ENCODE measurements at regions not wholly inside any gene's neighbourhood (a gene's known extent, or its start where the extent isn't known, plus 50 kb on each side); places are given as distances from the start of the nearest gene placed in this dataset.

GRCh38 chr10:43958071-43958432, 309.4 kb upstream of the ZNF32 start:
- H3K27ac Mint-ChIP-seq, result no peak overlapping the region
- no peak overlapping the region for H3K4me3 Mint-ChIP-seq (ENCODE audit: low read depth)
- H3K4me1 Mint-ChIP-seq (ENCODE audit: low read depth), result no peaks in the 10 kb centered on the region
- no peak for TF ChIP-seq CTCF (IDR thresholded peaks at IDR 0.05; ENCODE audit: unreplicated experiment)
- H3K36me3 Mint-ChIP-seq (ENCODE audit: insufficient read depth), result no peaks in the 10 kb centered on the region
- H3K9me3 Mint-ChIP-seq (ENCODE audit: low read depth), result peaks cover 2% of the 10 kb centered on the region
- H3K27me3 Mint-ChIP-seq, result peaks cover 4% of the 10 kb centered on the region
- no peak for DNase-seq (ENCODE audit: low spot score, unreplicated experiment)

GRCh38 chr10:43957267-43958070, 308.8 kb upstream of the ZNF32 start:
- Mint-ChIP-seq H3K4me3 (ENCODE audit: low read depth) (no peak overlapping the region), H3K27ac (no peak overlapping the region), H3K9me3 (ENCODE audit: low read depth) (peaks cover 5% of the 10 kb centered on the region), H3K36me3 (ENCODE audit: insufficient read depth) (no peaks in the 10 kb centered on the region), H3K4me1 (ENCODE audit: low read depth) (no peaks in the 10 kb centered on the region), H3K27me3 (peaks cover 5% of the 10 kb centered on the region)
- no peak for TF ChIP-seq CTCF (IDR thresholded peaks at IDR 0.05; ENCODE audit: unreplicated experiment)
- DNase-seq (ENCODE audit: low spot score, unreplicated experiment), result no peak

GRCh38 chr10:43955978-43956377, 307.3 kb upstream of the ZNF32 start:
- H3K36me3 Mint-ChIP-seq (ENCODE audit: insufficient read depth), result no peaks in the 10 kb centered on the region
- no peak overlapping the region for H3K4me3 Mint-ChIP-seq (ENCODE audit: low read depth)
- H3K4me1 Mint-ChIP-seq (ENCODE audit: low read depth), result no peaks in the 10 kb centered on the region
- peaks cover 5% of the 10 kb centered on the region for H3K9me3 Mint-ChIP-seq (ENCODE audit: low read depth)
- no peak overlapping the region for H3K27ac Mint-ChIP-seq
- H3K27me3 Mint-ChIP-seq, result peaks cover 2% of the 10 kb centered on the region
- no peak for TF ChIP-seq CTCF (IDR thresholded peaks at IDR 0.05; ENCODE audit: unreplicated experiment)
- no peak for DNase-seq (ENCODE audit: low spot score, unreplicated experiment)

GRCh38 chr10:43955002-43955596, 306.4 kb upstream of the ZNF32 start:
- Mint-ChIP-seq H3K4me3 (ENCODE audit: low read depth) (no peak overlapping the region), H3K9me3 (ENCODE audit: low read depth) (peaks cover 8% of the 10 kb centered on the region), H3K4me1 (ENCODE audit: low read depth) (no peaks in the 10 kb centered on the region), H3K36me3 (ENCODE audit: insufficient read depth) (no peaks in the 10 kb centered on the region), H3K27me3 (peaks cover 2% of the 10 kb centered on the region), H3K27ac (no peak overlapping the region)
- DNase-seq (ENCODE audit: low spot score, unreplicated experiment), result no peak
- no peak for TF ChIP-seq CTCF (IDR thresholded peaks at IDR 0.05; ENCODE audit: unreplicated experiment)

DNA sequence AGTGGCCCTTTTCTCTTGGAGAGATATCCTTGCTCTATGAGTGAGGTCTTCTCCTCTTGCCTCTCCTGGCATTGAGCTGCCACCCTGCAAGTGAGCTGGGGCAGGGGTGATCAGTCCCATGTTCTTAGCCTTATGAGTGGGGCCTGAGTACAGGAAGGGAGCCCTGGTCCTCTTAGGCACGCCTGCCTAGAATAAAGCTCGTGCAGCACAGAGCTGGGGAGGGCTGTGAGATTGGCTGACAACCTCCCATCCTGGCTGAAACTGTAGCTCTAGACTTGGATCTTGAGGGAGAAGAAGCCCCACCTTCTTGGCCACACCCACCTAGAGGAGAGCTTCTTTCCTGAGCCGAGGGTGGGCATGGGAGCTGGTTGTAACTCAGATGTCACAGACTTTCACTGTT, 305.0 kb upstream of the ZNF32 start:
- DNase-seq (ENCODE audit: low spot score, unreplicated experiment), result no peak
- Mint-ChIP-seq H3K4me1 (ENCODE audit: low read depth) (no peaks in the 10 kb centered on the region), H3K4me3 (ENCODE audit: low read depth) (no peak overlapping the region), H3K36me3 (ENCODE audit: insufficient read depth) (no peaks in the 10 kb centered on the region), H3K27me3 (peaks cover 2% of the 10 kb centered on the region), H3K9me3 (ENCODE audit: low read depth) (peaks cover 8% of the 10 kb centered on the region), H3K27ac (no peak overlapping the region)
- TF ChIP-seq CTCF (IDR thresholded peaks at IDR 0.05; ENCODE audit: unreplicated experiment), result no peak
